Heart right ventricle (tissue), 16 donors: ENCODE measurements at regions not wholly inside any gene's neighbourhood (a gene's known extent, or its start where the extent isn't known, plus 50 kb on each side); places are given as distances from the start of the nearest gene placed in this dataset.

ENCODE experiments used
- ATAC-seq, 8 donors: fragments of 200-7000 bp; cut with Tn5 transposase; one replicate each; pipeline ENCODE4 v1.9.1; 2020; ENCODE audit warnings: mild to moderate bottlenecking in 8 of 8, moderate library complexity in 8 of 8, moderate number of reproducible peaks in 1 of 8
- DNase-seq, 2 donors: peaks; one replicate each; pipeline ENCODE4 v3.0.0-alpha.2; 2020
- H3K27ac ChIP-seq, 10 donors: fragments of 200-600 bp; sonication (generic) in 2 of 10; one replicate each; pipeline versions ENCODE4 v1.5.0 to v1.8.0; 2020 to 2022; ENCODE audit warnings: mild to moderate bottlenecking in 3 of 10
- H3K27me3 ChIP-seq, 7 donors: fragments of 200-600 bp; one replicate each; pipeline ENCODE4 v1.8.0; 2021 to 2022; ENCODE audit warnings: mild to moderate bottlenecking in 2 of 7
- H3K36me3 ChIP-seq, 9 donors: fragments of 200-600 bp; sonication (generic) in 1 of 9; one replicate each; pipeline versions ENCODE4 v1.5.0 to v1.8.0; 2020 to 2022; ENCODE audit warnings: mild to moderate bottlenecking in 2 of 9
- H3K4me1 ChIP-seq, 9 donors: fragments of 200-600 bp; sonication (generic) in 1 of 9; one replicate each; pipeline versions ENCODE4 v1.5.0 to v1.8.0; 2020 to 2022; ENCODE audit warnings: mild to moderate bottlenecking in 4 of 9
- H3K4me3 ChIP-seq, 10 donors: fragments of 200-600 bp; sonication (generic) in 2 of 10; one replicate each; pipeline versions ENCODE4 v1.5.0 to v1.8.0; 2020 to 2022; ENCODE audit warnings: mild to moderate bottlenecking in 7 of 10, moderate library complexity in 2 of 10
- H3K9me3 ChIP-seq, 11 donors: fragments of 200-600 bp in 10 of 11; sonication (generic) in 2 of 11; one replicate each; pipeline versions ENCODE4 v1.5.0 to v1.8.0; 2013 to 2022; ENCODE audit warnings: mild to moderate bottlenecking in 2 of 11, control low read depth in 1 of 11, moderate library complexity in 1 of 11
- CTCF ChIP-seq, 9 donors: fragments of 200-600 bp; sonication (generic) in 2 of 9; IDR thresholded peaks; one replicate each; pipeline versions ENCODE4 v1.5.0 to v1.8.0; 2021 to 2022; ENCODE audit warnings: antibody characterized with exemption in 9 of 9, mild to moderate bottlenecking in 5 of 9, moderate library complexity in 1 of 9
- WGBS, 2 donors: extraction: QIAGEN DNeasy Blood & Tissue Kit; methylation state at CpG; one replicate each; pipeline ENCODE4 v1.1.7; 2013; ENCODE audit warnings: inconsistent platforms in 1 of 2; 5-methylcytosine and 5-hydroxymethylcytosine counted together
- intact Hi-C, 10 donors: fragments of 100-400 bp; cut with DNase I; formaldehyde crosslinking; loops; one replicate each; pipeline versions ENCODE4 v1.11.1 to v1.14.2; 2022
- donor health status: Arrhythmogenic right ventricular cardiomyopathy.
- donor health status: ischemic (EF 13 %, LVEDD 7.1; RV severe dilation, severe dysfunction).
- donor health status: healthy with polysubstance abuse.
- donor health status: DM: no; HTN: yes; CAD: no.
- donor health status: DM: no; HTN: no; CAD: no.
- donor health status: ischemic (EF 25% LVEDD 6.9; RV normal size, moderate dysfunction).
- donor health status: ischemic (EF 25% LVEDD 5.7; RV mildly dilated, moderate dysfunction).
- donor health status: healthy.
- donor health status: DM: yes; HTN: yes; CAD: no.
- donor health status: Ischemic cardiomyopathy.
- donor health status: ischemic (EF 35%, LVEDD 5.7; RV mildly dilated, moderate dysfunction).
- donor health status: nonischemic (EF 11% LVEDD 7.7; RV severe dilation, severe dysfunction).
- donor health status: DM: yes; HTN: yes; CAD: no.
- donor health status: PGD.
- donor health status: ischemic (EF 29% LVEDD 5.4; RV normal size, mild dysfunction).
- donor health status: nonischemic (EF 23%, LVEDD 6.1; RV moderate dilation, normal function).

- intact Hi-C loops: loop anchor here in 1 of 10 donors (10.0 kb wide), 1 partner anchor 70 kb away; the partner anchor contains the start of gene UBE2E1
- H3K4me1 ChIP-seq: peaks cover 0 to 36% (median 18%) of the 10 kb centered on the region in 9 donors
- DNase-seq (no peak), ATAC-seq (no peak)
- H3K9me3 ChIP-seq: no peaks in the 10 kb centered on the region
- TF ChIP-seq CTCF (IDR thresholded peaks at IDR 0.05): no peak
- no peaks in the 10 kb centered on the region for H3K27me3 ChIP-seq
- 94 to 98% methylated on average over 3 of the region's 3 CpGs for WGBS, 2 donors
- H3K4me3 ChIP-seq: no peak overlapping the region
- no peaks in the 10 kb centered on the region for H3K36me3 ChIP-seq
- H3K27ac ChIP-seq: no peak overlapping the region
These were observed 71.3 kb upstream of the UBE2E1 start for GRCh38 chr3:23734481-23734880.

GRCh38 chr3:23735062-23735461, 70.7 kb upstream of the UBE2E1 start:
- ATAC-seq (peak in 4 of 8 donors; percentile 39 to 57 (median 48)), DNase-seq (no peak)
- WGBS, 2 donors: 51 to 58% methylated on average over 3 of the region's 3 CpGs
- Histone ChIP-seq H3K4me3 (no peak overlapping the region), H3K4me1 (peaks cover 0 to 42% (median 24%) of the 10 kb centered on the region in 9 donors), H3K9me3 (no peaks in the 10 kb centered on the region), H3K27me3 (no peaks in the 10 kb centered on the region), H3K36me3 (no peaks in the 10 kb centered on the region), H3K27ac (peak overlapping the region in 4 of 10 donors; percentile 12 to 48 (median 30))
- intact Hi-C loops: loop anchor here in 1 of 10 donors (10.0 kb wide), 1 partner anchor 70 kb away; the partner anchor contains the start of gene UBE2E1
- no peak for TF ChIP-seq CTCF (IDR thresholded peaks at IDR 0.05)

- no peak for TF ChIP-seq CTCF (IDR thresholded peaks at IDR 0.05)
- Histone ChIP-seq H3K4me1 (peaks cover 0 to 47% (median 30%) of the 10 kb centered on the region in 9 donors), H3K4me3 (no peak overlapping the region), H3K9me3 (no peaks in the 10 kb centered on the region), H3K36me3 (no peaks in the 10 kb centered on the region), H3K27me3 (no peaks in the 10 kb centered on the region), H3K27ac (peak overlapping the region in 6 of 10 donors; percentile 5 to 55 (median 22))
- DNase-seq: peak; percentile 45 to 58
- peak; percentile 34 to 66 (median 54) for ATAC-seq
- intact Hi-C loops: loop anchor here in 1 of 10 donors (10.0 kb wide), 1 partner anchor 69 kb away; the partner anchor contains the start of gene UBE2E1
- whole genome bisulfite sequencing, 2 donors: 48 to 52% methylated on average over 8 of the region's 8 CpGs
These were observed 70.0 kb upstream of the UBE2E1 start for GRCh38 chr3:23735535-23736326.

GRCh38 chr3:23738944-23739343, 66.8 kb upstream of the UBE2E1 start:
- DNase-seq (no peak), ATAC-seq (no peak)
- Histone ChIP-seq H3K9me3 (no peaks in the 10 kb centered on the region), H3K27me3 (no peaks in the 10 kb centered on the region), H3K4me1 (peaks cover 0 to 46% (median 31%) of the 10 kb centered on the region in 9 donors), H3K4me3 (no peak overlapping the region), H3K27ac (no peak overlapping the region), H3K36me3 (no peaks in the 10 kb centered on the region)
- 94 to 98% methylated on average over 3 of the region's 3 CpGs for WGBS, 2 donors
- TF ChIP-seq CTCF (IDR thresholded peaks at IDR 0.05): no peak
- intact Hi-C loops: loop anchor here in 1 of 10 donors (10.0 kb wide), 1 partner anchor 66 kb away; the partner anchor contains the start of gene UBE2E1
